ENCODE measurements at regions not wholly inside any gene's neighbourhood (a gene's known extent, or its start where the extent isn't known, plus 50 kb on each side); places are given as distances from the start of the nearest gene placed in this dataset.

DNA sequence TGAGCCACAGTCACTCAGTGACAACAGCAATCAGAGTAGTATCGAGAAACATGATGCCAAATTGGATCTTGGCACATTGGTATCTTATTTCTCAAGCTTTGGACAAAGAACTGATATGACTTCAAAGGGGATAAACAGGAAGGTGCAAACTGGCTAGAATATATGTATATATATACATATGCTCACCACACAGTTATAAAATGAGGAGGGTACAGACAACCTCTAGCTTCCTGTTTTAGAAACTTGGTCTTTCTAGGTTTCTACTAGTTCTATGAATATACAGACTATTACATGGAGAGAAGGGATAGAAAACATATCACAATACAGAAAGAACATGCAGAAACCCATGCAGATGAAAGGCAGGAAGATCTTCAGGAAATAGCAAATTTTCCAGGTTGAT is 292.1 kb upstream of the SNX7 start:
- no peak overlapping the region for H3K4me3 ChIP-seq (ENCODE audit: low read length in 2 of 2)
- no peaks in the 10 kb centered on the region for H3K9me3 ChIP-seq (ENCODE audit: control insufficient read depth in 2 of 2, low read length in 2 of 2)
- H3K27me3 ChIP-seq (ENCODE audit: control insufficient read depth in 2 of 2, insufficient read depth in 2 of 2, low read length in 2 of 2), result no peaks in the 10 kb centered on the region
- H3K4me1 ChIP-seq (ENCODE audit: control insufficient read depth in 2 of 2, insufficient read depth in 2 of 2, low read length in 2 of 2), result peaks cover 0 to 6% of the 10 kb centered on the region in 2 donors
- H3K9ac ChIP-seq (ENCODE audit: low read depth in 1 of 2, low read length in 2 of 2), result no peak overlapping the region
- H3K36me3 ChIP-seq (ENCODE audit: control insufficient read depth in 2 of 2, insufficient read depth in 2 of 2, low read length in 2 of 2), result no peaks in the 10 kb centered on the region
- H3K27ac ChIP-seq (ENCODE audit: low read depth in 2 of 2, low read length in 2 of 2), result no peak overlapping the region

DNA sequence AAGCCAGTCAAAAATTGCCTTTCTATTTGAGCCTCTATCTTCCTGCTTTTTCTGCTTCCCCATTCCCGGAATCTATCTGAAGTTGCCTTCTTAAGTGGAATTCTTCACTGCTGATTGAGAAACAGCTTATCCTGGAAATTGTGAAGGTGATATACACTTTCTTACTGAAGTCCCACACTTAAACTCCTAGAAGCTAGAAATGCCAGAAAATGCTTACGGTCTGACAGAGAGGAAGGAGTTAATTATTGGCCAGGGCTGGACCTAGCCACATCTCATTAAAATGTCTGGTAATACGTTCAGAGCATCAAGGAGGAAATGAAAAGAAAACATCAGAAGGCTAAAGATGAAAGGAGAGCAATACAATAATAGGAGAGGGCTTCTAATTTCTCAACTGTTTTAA is 292.5 kb upstream of the SNX7 start:
- Histone ChIP-seq H3K4me1 (ENCODE audit: control insufficient read depth in 2 of 2, insufficient read depth in 2 of 2, low read length in 2 of 2) (peaks cover 0 to 6% of the 10 kb centered on the region in 2 donors), H3K4me3 (ENCODE audit: low read length in 2 of 2) (no peak overlapping the region), H3K27me3 (ENCODE audit: control insufficient read depth in 2 of 2, insufficient read depth in 2 of 2, low read length in 2 of 2) (no peaks in the 10 kb centered on the region), H3K36me3 (ENCODE audit: control insufficient read depth in 2 of 2, insufficient read depth in 2 of 2, low read length in 2 of 2) (no peaks in the 10 kb centered on the region), H3K27ac (ENCODE audit: low read depth in 2 of 2, low read length in 2 of 2) (no peak overlapping the region), H3K9ac (ENCODE audit: low read depth in 1 of 2, low read length in 2 of 2) (no peak overlapping the region), H3K9me3 (ENCODE audit: control insufficient read depth in 2 of 2, low read length in 2 of 2) (no peaks in the 10 kb centered on the region)

DNA sequence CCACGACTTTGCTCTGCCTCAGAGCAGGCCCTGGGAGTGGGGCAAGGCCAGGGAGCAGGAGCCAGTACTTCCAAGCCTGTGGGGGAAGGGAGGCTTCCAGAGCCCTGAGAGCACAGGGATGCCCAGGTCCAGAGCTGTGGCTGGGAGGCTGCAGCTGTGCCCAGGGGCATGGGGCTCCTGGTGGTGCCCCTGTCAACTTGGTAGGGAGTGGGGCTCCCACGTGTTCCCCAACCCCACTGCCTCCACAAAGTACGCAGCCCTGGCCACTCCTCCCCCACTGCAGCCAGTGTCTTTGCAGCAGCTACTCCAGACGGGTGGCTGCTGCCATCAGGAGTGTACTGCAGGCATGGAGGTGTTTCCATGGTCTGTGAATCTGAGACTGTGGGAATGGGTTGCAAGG is 294.1 kb upstream of the SNX7 start:
- peaks cover 0 to 6% of the 10 kb centered on the region in 2 donors for H3K4me1 ChIP-seq (ENCODE audit: control insufficient read depth in 2 of 2, insufficient read depth in 2 of 2, low read length in 2 of 2)
- H3K27me3 ChIP-seq (ENCODE audit: control insufficient read depth in 2 of 2, insufficient read depth in 2 of 2, low read length in 2 of 2), result no peaks in the 10 kb centered on the region
- no peak overlapping the region for H3K9ac ChIP-seq (ENCODE audit: low read depth in 1 of 2, low read length in 2 of 2)
- H3K4me3 ChIP-seq (ENCODE audit: low read length in 2 of 2), result no peak overlapping the region
- H3K27ac ChIP-seq (ENCODE audit: low read depth in 2 of 2, low read length in 2 of 2), result no peak overlapping the region
- H3K36me3 ChIP-seq (ENCODE audit: control insufficient read depth in 2 of 2, insufficient read depth in 2 of 2, low read length in 2 of 2), result no peaks in the 10 kb centered on the region
- no peaks in the 10 kb centered on the region for H3K9me3 ChIP-seq (ENCODE audit: control insufficient read depth in 2 of 2, low read length in 2 of 2)

DNA sequence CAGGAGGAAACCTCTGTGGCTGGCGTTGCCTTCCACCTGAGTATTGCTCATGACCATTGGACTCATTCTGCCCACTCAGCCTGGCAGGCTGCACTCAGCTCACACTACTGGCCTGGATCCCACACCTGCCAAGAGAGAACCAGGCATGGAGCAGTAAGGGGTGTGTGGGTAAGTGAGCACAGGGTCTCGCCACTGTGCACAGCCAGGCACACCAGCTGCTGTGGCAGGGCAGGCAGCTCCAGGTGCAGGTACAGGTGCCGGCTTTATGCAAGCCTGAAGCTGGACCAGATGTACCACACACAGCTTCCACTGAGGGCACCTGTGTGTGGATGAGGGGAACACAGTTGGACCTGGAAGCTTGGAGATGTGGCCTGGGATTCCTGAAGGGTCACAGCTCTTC is 295.2 kb upstream of the SNX7 start:
- no peak overlapping the region for H3K27ac ChIP-seq (ENCODE audit: low read depth in 2 of 2, low read length in 2 of 2)
- peaks cover 0 to 3% of the 10 kb centered on the region in 2 donors for H3K4me1 ChIP-seq (ENCODE audit: control insufficient read depth in 2 of 2, insufficient read depth in 2 of 2, low read length in 2 of 2)
- no peak overlapping the region for H3K9ac ChIP-seq (ENCODE audit: low read depth in 1 of 2, low read length in 2 of 2)
- no peak overlapping the region for H3K4me3 ChIP-seq (ENCODE audit: low read length in 2 of 2)
- no peaks in the 10 kb centered on the region for H3K27me3 ChIP-seq (ENCODE audit: control insufficient read depth in 2 of 2, insufficient read depth in 2 of 2, low read length in 2 of 2)
- H3K36me3 ChIP-seq (ENCODE audit: control insufficient read depth in 2 of 2, insufficient read depth in 2 of 2, low read length in 2 of 2), result no peaks in the 10 kb centered on the region
- no peaks in the 10 kb centered on the region for H3K9me3 ChIP-seq (ENCODE audit: control insufficient read depth in 2 of 2, low read length in 2 of 2)

DNA sequence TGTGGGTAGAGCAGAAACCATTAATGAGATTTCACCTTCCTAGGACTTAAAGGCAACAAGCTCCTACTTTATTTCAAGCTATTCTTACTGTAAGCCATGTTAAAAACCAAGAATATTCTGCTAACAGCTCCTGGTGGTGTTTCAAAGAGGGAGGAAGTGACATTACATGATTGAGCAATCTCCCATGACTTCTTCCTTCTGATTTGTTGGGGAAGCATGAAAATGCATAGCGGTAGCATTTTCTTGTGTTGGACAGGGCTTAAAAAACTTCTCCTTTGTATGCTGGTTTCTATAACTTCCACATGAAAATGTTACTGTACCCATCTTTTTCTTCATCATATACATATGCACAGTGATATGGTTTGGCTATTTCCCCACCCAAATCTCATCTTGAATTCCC is 297.0 kb upstream of the SNX7 start:
- Histone ChIP-seq H3K27ac (ENCODE audit: low read depth in 2 of 2, low read length in 2 of 2) (no peak overlapping the region), H3K4me1 (ENCODE audit: control insufficient read depth in 2 of 2, insufficient read depth in 2 of 2, low read length in 2 of 2) (no peaks in the 10 kb centered on the region), H3K9ac (ENCODE audit: low read depth in 1 of 2, low read length in 2 of 2) (no peak overlapping the region), H3K27me3 (ENCODE audit: control insufficient read depth in 2 of 2, insufficient read depth in 2 of 2, low read length in 2 of 2) (no peaks in the 10 kb centered on the region), H3K4me3 (ENCODE audit: low read length in 2 of 2) (no peak overlapping the region), H3K9me3 (ENCODE audit: control insufficient read depth in 2 of 2, low read length in 2 of 2) (no peaks in the 10 kb centered on the region), H3K36me3 (ENCODE audit: control insufficient read depth in 2 of 2, insufficient read depth in 2 of 2, low read length in 2 of 2) (no peaks in the 10 kb centered on the region)

DNA sequence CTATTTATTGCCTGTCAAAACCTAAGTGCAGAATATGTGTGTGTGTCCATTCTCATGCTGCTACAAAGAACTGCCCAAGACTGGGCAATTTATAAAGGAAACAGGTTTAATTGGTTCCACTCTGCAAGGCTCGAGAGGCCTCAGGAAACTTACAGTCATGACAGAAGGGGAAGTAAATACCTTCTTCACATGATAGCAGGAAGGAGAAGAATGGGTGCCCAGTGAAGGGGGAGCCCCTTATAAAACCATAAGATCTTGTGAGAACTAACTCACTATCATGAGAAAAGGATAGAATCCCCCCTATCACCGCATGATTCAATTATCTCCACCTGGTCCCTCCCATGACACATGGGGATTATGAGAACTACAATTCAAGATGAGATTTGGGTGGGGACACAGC is 300.7 kb upstream of the SNX7 start:
- Histone ChIP-seq H3K4me3 (ENCODE audit: low read length in 2 of 2) (no peak overlapping the region), H3K27ac (ENCODE audit: low read depth in 2 of 2, low read length in 2 of 2) (no peak overlapping the region), H3K4me1 (ENCODE audit: control insufficient read depth in 2 of 2, insufficient read depth in 2 of 2, low read length in 2 of 2) (no peaks in the 10 kb centered on the region), H3K9me3 (ENCODE audit: control insufficient read depth in 2 of 2, low read length in 2 of 2) (no peaks in the 10 kb centered on the region), H3K36me3 (ENCODE audit: control insufficient read depth in 2 of 2, insufficient read depth in 2 of 2, low read length in 2 of 2) (no peaks in the 10 kb centered on the region), H3K9ac (ENCODE audit: low read depth in 1 of 2, low read length in 2 of 2) (no peak overlapping the region), H3K27me3 (ENCODE audit: control insufficient read depth in 2 of 2, insufficient read depth in 2 of 2, low read length in 2 of 2) (no peaks in the 10 kb centered on the region)

DNA sequence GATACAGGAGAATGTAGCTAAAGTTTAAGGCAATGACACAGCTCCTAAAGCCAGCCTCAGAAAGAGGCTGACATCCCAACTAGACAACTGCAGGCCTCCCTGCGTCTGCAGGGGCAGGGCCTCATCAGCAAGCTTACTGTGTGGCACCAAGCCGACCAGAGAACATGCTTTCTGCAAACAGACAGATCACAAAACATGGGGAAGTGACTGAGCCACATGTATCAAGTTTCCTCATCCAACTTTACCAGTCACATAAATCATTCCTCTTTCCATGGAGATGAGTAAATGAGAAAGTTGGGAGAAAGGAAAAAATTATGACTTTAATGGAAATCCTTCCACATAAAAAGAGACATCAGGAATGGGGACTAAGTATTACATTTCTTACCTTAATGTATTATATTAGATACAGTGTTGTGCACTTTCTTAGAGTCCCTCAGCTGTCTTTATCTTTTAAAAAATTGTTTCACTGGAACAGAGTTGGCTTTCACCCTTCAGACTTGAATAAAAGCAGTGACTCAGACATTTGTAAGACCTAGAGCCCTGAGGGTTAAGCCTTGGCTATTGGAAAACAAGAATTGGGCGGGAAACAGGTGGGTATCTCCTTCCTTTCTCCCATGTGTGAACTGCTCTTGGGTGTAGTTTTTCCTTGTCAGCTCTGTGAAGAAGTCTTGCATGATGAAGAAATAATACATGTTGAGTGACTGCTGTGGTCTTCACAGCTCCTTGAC is 305.7 kb upstream of the SNX7 start:
- Histone ChIP-seq H3K27me3 (ENCODE audit: control insufficient read depth in 2 of 2, insufficient read depth in 2 of 2, low read length in 2 of 2) (no peaks in the 10 kb centered on the region), H3K4me3 (ENCODE audit: low read length in 2 of 2) (no peak overlapping the region)

DNA sequence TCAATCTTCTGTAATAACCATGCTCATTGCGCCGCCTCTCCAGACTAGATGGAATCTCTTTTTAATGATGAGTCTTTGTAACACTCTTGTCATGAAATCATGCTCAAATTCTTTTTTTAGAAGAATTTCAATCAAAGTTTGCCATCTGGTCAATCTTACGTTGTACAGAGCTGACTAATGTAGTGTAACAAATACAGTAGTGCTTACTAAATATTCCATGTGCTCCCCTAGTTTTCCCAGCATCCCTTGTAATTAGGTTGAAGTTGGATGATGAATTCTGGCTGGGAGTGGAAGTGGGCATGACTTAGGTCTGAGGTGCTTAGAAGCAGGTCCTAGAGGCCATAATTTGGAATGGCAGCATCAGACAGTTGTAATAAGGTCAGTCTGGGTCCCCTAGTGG is 309.1 kb upstream of the SNX7 start:
- Histone ChIP-seq H3K4me3 (ENCODE audit: low read length in 2 of 2) (no peak overlapping the region), H3K4me1 (ENCODE audit: control insufficient read depth in 2 of 2, insufficient read depth in 2 of 2, low read length in 2 of 2) (no peaks in the 10 kb centered on the region), H3K27me3 (ENCODE audit: control insufficient read depth in 2 of 2, insufficient read depth in 2 of 2, low read length in 2 of 2) (no peaks in the 10 kb centered on the region), H3K27ac (ENCODE audit: low read depth in 2 of 2, low read length in 2 of 2) (no peak overlapping the region), H3K36me3 (ENCODE audit: control insufficient read depth in 2 of 2, insufficient read depth in 2 of 2, low read length in 2 of 2) (no peaks in the 10 kb centered on the region), H3K9me3 (ENCODE audit: control insufficient read depth in 2 of 2, low read length in 2 of 2) (no peaks in the 10 kb centered on the region), H3K9ac (ENCODE audit: low read depth in 1 of 2, low read length in 2 of 2) (no peak overlapping the region)

More for the DNA sequence above, 305.7 kb upstream of the SNX7 start:
- no peaks in the 10 kb centered on the region for H3K4me1 ChIP-seq (ENCODE audit: control insufficient read depth in 2 of 2, insufficient read depth in 2 of 2, low read length in 2 of 2)
- H3K9me3 ChIP-seq (ENCODE audit: control insufficient read depth in 2 of 2, low read length in 2 of 2), result no peaks in the 10 kb centered on the region
- no peak overlapping the region for H3K9ac ChIP-seq (ENCODE audit: low read depth in 1 of 2, low read length in 2 of 2)
- no peaks in the 10 kb centered on the region for H3K36me3 ChIP-seq (ENCODE audit: control insufficient read depth in 2 of 2, insufficient read depth in 2 of 2, low read length in 2 of 2)
- no peak overlapping the region for H3K27ac ChIP-seq (ENCODE audit: low read depth in 2 of 2, low read length in 2 of 2)

DNA sequence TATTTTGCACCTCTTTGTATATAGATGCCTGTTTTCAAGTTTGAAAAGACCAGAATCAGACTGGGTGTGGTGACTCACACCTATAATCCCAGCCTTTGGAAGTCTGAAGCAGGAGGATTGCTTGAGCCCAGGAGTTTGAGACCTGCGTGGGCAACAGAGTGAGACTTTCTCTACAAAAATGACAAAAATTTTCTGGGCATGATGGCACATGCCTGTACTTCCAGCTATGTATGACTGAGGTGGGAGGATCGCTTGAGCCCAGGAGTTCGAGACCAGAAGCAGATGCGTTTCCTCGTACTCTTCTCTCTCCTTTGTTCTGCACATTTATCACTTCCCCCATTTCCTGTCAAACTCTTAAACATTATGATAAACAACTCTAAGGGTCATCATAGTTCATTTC is 310.0 kb upstream of the SNX7 start:
- no peaks in the 10 kb centered on the region for H3K4me1 ChIP-seq (ENCODE audit: control insufficient read depth in 2 of 2, insufficient read depth in 2 of 2, low read length in 2 of 2)
- no peak overlapping the region for H3K9ac ChIP-seq (ENCODE audit: low read depth in 1 of 2, low read length in 2 of 2)
- no peaks in the 10 kb centered on the region for H3K9me3 ChIP-seq (ENCODE audit: control insufficient read depth in 2 of 2, low read length in 2 of 2)
- H3K27ac ChIP-seq (ENCODE audit: low read depth in 2 of 2, low read length in 2 of 2), result no peak overlapping the region
- no peaks in the 10 kb centered on the region for H3K36me3 ChIP-seq (ENCODE audit: control insufficient read depth in 2 of 2, insufficient read depth in 2 of 2, low read length in 2 of 2)
- no peak overlapping the region for H3K4me3 ChIP-seq (ENCODE audit: low read length in 2 of 2)
- no peaks in the 10 kb centered on the region for H3K27me3 ChIP-seq (ENCODE audit: control insufficient read depth in 2 of 2, insufficient read depth in 2 of 2, low read length in 2 of 2)

DNA sequence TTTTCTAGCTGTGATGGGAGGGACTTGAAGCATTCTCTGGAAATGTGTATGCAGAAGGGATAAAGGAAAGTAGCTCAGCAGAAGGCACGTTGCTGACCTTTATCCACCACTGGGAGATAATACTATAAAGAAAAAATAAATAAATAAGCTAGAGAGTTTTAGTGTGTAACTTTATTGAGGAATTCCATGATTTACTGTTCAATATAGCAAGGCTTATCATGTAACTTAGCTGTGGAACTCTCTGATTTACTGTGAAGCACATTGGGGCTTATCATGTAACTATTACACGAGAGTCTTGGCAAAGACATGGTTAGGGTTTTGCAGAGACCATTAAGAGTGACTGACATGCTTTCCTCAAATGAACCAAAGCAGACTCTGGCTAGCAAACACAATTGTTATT is 316.1 kb upstream of the SNX7 start:
- Histone ChIP-seq H3K9me3 (ENCODE audit: control insufficient read depth in 2 of 2, low read length in 2 of 2) (no peaks in the 10 kb centered on the region), H3K27ac (ENCODE audit: low read depth in 2 of 2, low read length in 2 of 2) (no peak overlapping the region), H3K4me1 (ENCODE audit: control insufficient read depth in 2 of 2, insufficient read depth in 2 of 2, low read length in 2 of 2) (no peaks in the 10 kb centered on the region), H3K9ac (ENCODE audit: low read depth in 1 of 2, low read length in 2 of 2) (no peak overlapping the region), H3K27me3 (ENCODE audit: control insufficient read depth in 2 of 2, insufficient read depth in 2 of 2, low read length in 2 of 2) (no peaks in the 10 kb centered on the region), H3K36me3 (ENCODE audit: control insufficient read depth in 2 of 2, insufficient read depth in 2 of 2, low read length in 2 of 2) (no peaks in the 10 kb centered on the region), H3K4me3 (ENCODE audit: low read length in 2 of 2) (no peak overlapping the region)

DNA sequence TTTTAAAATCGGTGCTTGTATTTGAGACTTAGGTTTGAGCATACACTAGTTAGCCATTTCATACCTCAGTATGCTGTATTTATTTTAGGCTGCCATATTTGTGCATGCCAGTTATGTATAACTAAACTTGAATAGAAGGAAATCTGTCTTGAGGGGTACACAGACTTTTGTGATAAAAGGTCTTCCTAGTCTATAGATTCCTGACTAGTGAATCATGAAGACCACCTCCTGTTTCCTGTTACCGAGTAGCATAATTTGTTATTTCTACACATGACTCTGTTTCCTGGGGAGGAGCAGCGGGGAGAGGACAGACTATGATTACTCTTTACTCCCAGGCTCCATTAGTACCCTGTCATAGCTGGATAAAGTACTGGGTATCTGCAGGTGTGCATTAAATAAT is 316.8 kb upstream of the SNX7 start:
- no peaks in the 10 kb centered on the region for H3K9me3 ChIP-seq (ENCODE audit: control insufficient read depth in 2 of 2, low read length in 2 of 2)
- H3K4me1 ChIP-seq (ENCODE audit: control insufficient read depth in 2 of 2, insufficient read depth in 2 of 2, low read length in 2 of 2), result no peaks in the 10 kb centered on the region
- no peaks in the 10 kb centered on the region for H3K36me3 ChIP-seq (ENCODE audit: control insufficient read depth in 2 of 2, insufficient read depth in 2 of 2, low read length in 2 of 2)
- H3K27me3 ChIP-seq (ENCODE audit: control insufficient read depth in 2 of 2, insufficient read depth in 2 of 2, low read length in 2 of 2), result no peaks in the 10 kb centered on the region
- H3K9ac ChIP-seq (ENCODE audit: low read depth in 1 of 2, low read length in 2 of 2), result no peak overlapping the region
- H3K4me3 ChIP-seq (ENCODE audit: low read length in 2 of 2), result no peak overlapping the region
- H3K27ac ChIP-seq (ENCODE audit: low read depth in 2 of 2, low read length in 2 of 2), result no peak overlapping the region
